ENCODE measurements at regions not wholly inside any gene's neighbourhood (a gene's known extent, or its start where the extent isn't known, plus 50 kb on each side); places are given as distances from the start of the nearest gene placed in this dataset.

- H3K9ac ChIP-seq (ENCODE audit: low read depth, low read length, poor library complexity, severe bottlenecking): no peak overlapping the region
- no peaks in the 10 kb centered on the region for H3K36me3 ChIP-seq (ENCODE audit: insufficient read depth, low read length)
- no peaks in the 10 kb centered on the region for H4K20me1 ChIP-seq (ENCODE audit: insufficient read depth, low read length, poor library complexity, severe bottlenecking)
- no peaks in the 10 kb centered on the region for H3F3A ChIP-seq (ENCODE audit: low read depth)
- TF ChIP-seq, protein P1, sequence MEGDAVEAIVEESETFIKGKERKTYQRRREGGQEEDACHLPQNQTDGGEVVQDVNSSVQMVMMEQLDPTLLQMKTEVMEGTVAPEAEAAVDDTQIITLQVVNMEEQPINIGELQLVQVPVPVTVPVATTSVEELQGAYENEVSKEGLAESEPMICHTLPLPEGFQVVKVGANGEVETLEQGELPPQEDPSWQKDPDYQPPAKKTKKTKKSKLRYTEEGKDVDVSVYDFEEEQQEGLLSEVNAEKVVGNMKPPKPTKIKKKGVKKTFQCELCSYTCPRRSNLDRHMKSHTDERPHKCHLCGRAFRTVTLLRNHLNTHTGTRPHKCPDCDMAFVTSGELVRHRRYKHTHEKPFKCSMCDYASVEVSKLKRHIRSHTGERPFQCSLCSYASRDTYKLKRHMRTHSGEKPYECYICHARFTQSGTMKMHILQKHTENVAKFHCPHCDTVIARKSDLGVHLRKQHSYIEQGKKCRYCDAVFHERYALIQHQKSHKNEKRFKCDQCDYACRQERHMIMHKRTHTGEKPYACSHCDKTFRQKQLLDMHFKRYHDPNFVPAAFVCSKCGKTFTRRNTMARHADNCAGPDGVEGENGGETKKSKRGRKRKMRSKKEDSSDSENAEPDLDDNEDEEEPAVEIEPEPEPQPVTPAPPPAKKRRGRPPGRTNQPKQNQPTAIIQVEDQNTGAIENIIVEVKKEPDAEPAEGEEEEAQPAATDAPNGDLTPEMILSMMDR (conservative IDR thresholded peaks at IDR 0.05; ENCODE audit: low read length): no peak
- TF ChIP-seq EZH2phosphoT487 (IDR thresholded peaks at IDR 0.05; ENCODE audit: borderline replicate concordance): no peak
- H2AFZ ChIP-seq (ENCODE audit: low read length): no peak overlapping the region
- H3K4me1 ChIP-seq (ENCODE audit: insufficient read depth, low read length, poor library complexity, severe bottlenecking): no peaks in the 10 kb centered on the region
- H3K4me3 ChIP-seq (ENCODE audit: low read length, poor library complexity, severe bottlenecking): no peak overlapping the region
- no peaks in the 10 kb centered on the region for H3K27me3 ChIP-seq (ENCODE audit: insufficient read depth, low read length, poor library complexity, severe bottlenecking)
- H3K79me2 ChIP-seq (ENCODE audit: insufficient read depth, low read length): no peaks in the 10 kb centered on the region
- no peaks in the 10 kb centered on the region; the same call in 1 of the 2 replicates for H3K9me3 ChIP-seq (ENCODE audit: insufficient read depth, low read depth, low read length)
- no peak overlapping the region for H3K4me2 ChIP-seq (ENCODE audit: low read depth, low read length, poor library complexity, severe bottlenecking)
- no peaks in the 10 kb centered on the region for H3K9me2 ChIP-seq (replicated peaks; ENCODE audit: low read depth, low read length)
These were observed 90.1 kb upstream of the RAB12 start for GRCh38 chr18:8519102-8519501.

- no peaks in the 10 kb centered on the region for H3K4me1 ChIP-seq (ENCODE audit: insufficient read depth, low read length, poor library complexity, severe bottlenecking)
- no peak overlapping the region for H3K4me2 ChIP-seq (ENCODE audit: low read depth, low read length, poor library complexity, severe bottlenecking)
- H4K20me1 ChIP-seq (ENCODE audit: insufficient read depth, low read length, poor library complexity, severe bottlenecking): no peaks in the 10 kb centered on the region
- H3F3A ChIP-seq (ENCODE audit: low read depth): no peaks in the 10 kb centered on the region
- no peak overlapping the region for H3K9ac ChIP-seq (ENCODE audit: low read depth, low read length, poor library complexity, severe bottlenecking)
- no peaks in the 10 kb centered on the region for H3K79me2 ChIP-seq (ENCODE audit: insufficient read depth, low read length)
- H3K27me3 ChIP-seq (ENCODE audit: insufficient read depth, low read length, poor library complexity, severe bottlenecking): no peaks in the 10 kb centered on the region
- no peaks in the 10 kb centered on the region; the same call in 1 of the 2 replicates for H3K9me3 ChIP-seq (ENCODE audit: insufficient read depth, low read depth, low read length)
- H3K4me3 ChIP-seq (ENCODE audit: low read length, poor library complexity, severe bottlenecking): no peak overlapping the region
- TF ChIP-seq, protein P1 (conservative IDR thresholded peaks at IDR 0.05; ENCODE audit: low read length): no peak
- TF ChIP-seq EZH2phosphoT487 (IDR thresholded peaks at IDR 0.05; ENCODE audit: borderline replicate concordance): no peak
- no peaks in the 10 kb centered on the region for H3K9me2 ChIP-seq (replicated peaks; ENCODE audit: low read depth, low read length)
- H3K36me3 ChIP-seq (ENCODE audit: insufficient read depth, low read length): no peaks in the 10 kb centered on the region
- H2AFZ ChIP-seq (ENCODE audit: low read length): no peak overlapping the region
These were observed 89.0 kb upstream of the RAB12 start for GRCh38 chr18:8520266-8520665.

GRCh38 chr18:8522756-8523155 is 86.5 kb upstream of the RAB12 start:
- Histone ChIP-seq H3F3A (ENCODE audit: low read depth) (no peaks in the 10 kb centered on the region), H3K9ac (ENCODE audit: low read depth, low read length, poor library complexity, severe bottlenecking) (no peak overlapping the region), H3K9me3 (ENCODE audit: insufficient read depth, low read depth, low read length) (no peaks in the 10 kb centered on the region; the same call in 1 of the 2 replicates), H3K4me1 (ENCODE audit: insufficient read depth, low read length, poor library complexity, severe bottlenecking) (no peaks in the 10 kb centered on the region), H3K4me2 (ENCODE audit: low read depth, low read length, poor library complexity, severe bottlenecking) (no peak overlapping the region), H3K4me3 (ENCODE audit: low read length, poor library complexity, severe bottlenecking) (no peak overlapping the region), H3K36me3 (ENCODE audit: insufficient read depth, low read length) (no peaks in the 10 kb centered on the region), H3K9me2 (replicated peaks; ENCODE audit: low read depth, low read length) (no peaks in the 10 kb centered on the region), H2AFZ (ENCODE audit: low read length) (no peak overlapping the region), H3K27me3 (ENCODE audit: insufficient read depth, low read length, poor library complexity, severe bottlenecking) (no peaks in the 10 kb centered on the region), H4K20me1 (ENCODE audit: insufficient read depth, low read length, poor library complexity, severe bottlenecking) (no peaks in the 10 kb centered on the region), H3K79me2 (ENCODE audit: insufficient read depth, low read length) (no peaks in the 10 kb centered on the region)
- TF ChIP-seq, protein P1 (conservative IDR thresholded peaks at IDR 0.05; ENCODE audit: low read length): no peak
- TF ChIP-seq EZH2phosphoT487 (IDR thresholded peaks at IDR 0.05; ENCODE audit: borderline replicate concordance): no peak
